ENCODE measurements at regions not wholly inside any gene's neighbourhood (a gene's known extent, or its start where the extent isn't known, plus 50 kb on each side); places are given as distances from the start of the nearest gene placed in this dataset.

DNA sequence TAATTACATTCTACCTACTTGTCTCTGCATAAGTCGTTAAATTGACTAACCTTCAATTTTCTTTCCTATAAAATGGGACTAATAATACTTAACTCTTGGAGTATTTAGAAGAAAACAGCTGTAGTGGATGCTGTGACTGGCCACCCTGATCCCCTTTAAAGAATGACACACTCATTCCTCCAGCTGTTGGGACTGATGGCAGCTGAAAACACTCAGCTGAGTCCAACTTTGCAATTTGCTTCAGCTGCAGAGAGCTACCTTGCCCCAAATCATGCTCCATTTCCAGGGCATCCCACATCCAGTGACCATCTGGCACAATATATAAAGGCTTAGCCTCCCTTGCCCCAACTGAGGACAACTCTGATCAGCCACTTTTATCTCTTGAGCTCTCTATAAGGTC, 89.1 kb downstream of the MID1IP1 start:
- no peak for DNase-seq

DNA sequence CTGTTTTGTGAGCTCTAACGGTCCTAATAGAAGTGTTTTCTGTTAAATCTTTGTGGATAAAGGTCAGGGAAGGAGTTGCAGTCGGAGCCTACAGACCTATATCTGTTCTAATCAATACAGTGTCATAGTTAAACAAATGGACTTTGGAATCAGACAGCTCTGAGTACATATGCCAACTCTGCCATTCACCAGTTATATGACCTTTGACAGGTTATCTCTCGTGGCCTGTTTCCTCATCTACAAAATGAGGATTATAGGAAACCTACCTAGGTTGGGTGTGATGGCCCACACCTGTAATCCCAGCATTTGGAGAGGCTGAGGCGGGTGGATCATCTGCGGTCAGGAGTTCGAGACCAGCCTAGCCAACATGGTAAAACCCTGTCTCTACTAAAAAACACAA, 89.7 kb downstream of the MID1IP1 start:
- DNase-seq: no peak

- DNase-seq: no peak
These were observed 90.6 kb downstream of the MID1IP1 start for GRCh38 chrX:38891641-38892413.

DNA sequence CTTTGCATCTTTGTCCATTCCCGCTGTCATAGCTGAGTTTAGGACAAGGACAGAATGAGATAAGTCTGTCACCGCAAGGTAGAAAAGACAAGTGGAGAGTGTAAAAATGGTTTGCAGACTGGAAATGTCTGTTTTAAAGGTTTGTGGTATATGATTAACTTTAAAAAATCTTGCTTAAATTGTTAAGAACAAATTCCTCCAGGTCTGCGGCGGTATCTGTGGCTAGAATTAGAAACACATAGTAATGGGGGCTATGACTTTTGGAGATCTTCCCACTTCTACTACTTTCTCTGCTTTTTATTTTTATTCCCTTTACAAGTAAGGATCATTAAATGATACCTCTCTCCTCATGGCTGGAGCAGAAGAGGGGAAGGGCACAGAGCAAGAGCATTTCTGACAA, 92.2 kb downstream of the MID1IP1 start:
- DNase-seq: no peak

DNA sequence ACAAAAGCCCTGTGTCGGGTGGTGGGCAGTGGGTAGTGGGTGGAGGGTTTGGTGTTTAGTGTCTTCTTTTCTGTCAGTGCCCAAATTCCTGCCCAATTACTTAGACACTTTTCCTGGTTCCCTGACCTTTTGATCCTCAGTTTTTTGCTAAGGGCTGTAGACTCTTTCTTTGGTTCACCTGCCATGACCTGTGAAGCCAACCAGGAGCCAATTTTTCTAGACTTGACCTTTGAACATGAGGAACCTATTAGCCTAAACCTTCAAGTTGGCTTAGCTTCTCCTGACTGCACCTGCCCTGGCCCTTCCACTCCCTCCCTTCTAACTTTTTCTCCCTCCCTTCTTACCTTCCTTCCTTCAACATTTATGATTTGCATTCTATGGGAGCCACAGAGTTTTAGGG, 94.5 kb downstream of the MID1IP1 start:
- no peak for DNase-seq

DNA sequence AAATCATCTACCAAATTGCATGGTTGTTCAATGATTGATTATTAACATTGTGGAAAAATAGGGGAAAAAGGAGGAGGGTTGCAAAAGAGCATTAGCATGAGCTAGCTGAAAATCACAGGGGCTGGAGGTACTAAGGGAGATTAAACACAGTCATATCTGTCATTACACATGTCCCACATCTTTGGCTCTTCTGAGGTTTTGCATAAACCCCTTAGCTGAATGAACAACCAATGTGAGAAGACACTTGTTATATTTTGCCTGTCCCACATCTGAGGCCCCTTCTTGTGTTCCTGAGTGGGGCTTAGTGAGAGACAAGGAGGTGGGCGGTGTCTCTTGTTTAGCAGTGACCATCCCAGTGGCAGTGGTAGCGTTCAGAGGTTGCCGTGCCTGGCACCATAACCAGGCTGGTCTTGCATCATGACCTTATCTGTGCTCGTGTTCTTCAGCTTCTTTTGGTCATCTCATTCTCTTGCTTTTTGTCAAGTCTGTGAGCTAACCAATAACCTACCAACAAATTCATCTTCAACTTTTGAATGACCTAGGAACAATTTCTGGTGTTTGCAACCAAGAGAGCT, 95.6 kb downstream of the MID1IP1 start:
- DNase-seq: no peak

GRCh38 chrX:38898261-38898660, 97.0 kb downstream of the MID1IP1 start:
- no peak for DNase-seq

DNA sequence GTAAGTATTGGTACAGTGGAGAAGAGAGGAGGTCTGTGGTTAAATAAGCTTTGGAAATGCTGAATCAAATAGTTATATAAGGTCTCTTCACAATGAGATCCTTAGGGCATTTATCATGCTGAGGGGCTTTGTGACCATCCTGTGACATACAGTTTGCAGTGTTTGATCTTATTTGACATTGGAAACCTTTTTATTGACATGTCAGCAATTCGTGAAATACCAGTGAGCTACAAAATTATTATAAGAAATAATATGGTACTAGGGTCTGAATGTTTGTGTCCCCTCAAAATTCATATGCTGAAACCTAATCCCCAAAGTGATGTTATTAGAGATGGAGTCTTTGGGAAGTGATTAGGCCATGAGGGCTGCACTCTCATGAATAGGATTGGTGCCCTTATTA, 98.4 kb downstream of the MID1IP1 start:
- DNase-seq: no peak

GRCh38 chrX:38900719-38901118, 99.5 kb downstream of the MID1IP1 start:
- DNase-seq: no peak

- DNase-seq: no peak
These were observed 101.8 kb downstream of the MID1IP1 start for GRCh38 chrX:38902972-38903492.

DNA sequence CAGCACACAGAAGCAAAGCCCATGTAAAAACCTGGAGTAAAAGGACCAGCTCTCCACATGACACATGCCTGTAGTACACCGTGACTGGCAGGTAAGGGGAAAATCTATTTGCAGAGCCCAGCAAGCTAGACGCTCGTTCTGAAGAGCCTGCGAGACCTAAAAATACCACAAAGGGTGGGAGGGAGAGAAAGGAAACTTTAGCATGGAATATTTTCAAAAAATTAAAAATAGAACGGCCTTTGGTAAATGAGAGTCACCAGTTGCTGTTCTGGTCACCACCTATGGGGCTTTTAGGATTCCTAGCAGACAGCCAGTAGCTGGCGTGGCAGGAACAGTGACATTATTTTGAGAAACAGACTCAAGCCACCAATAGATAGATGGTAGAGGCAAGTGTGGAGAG, 115.5 kb downstream of the MID1IP1 start:
- no peak for DNase-seq

DNA sequence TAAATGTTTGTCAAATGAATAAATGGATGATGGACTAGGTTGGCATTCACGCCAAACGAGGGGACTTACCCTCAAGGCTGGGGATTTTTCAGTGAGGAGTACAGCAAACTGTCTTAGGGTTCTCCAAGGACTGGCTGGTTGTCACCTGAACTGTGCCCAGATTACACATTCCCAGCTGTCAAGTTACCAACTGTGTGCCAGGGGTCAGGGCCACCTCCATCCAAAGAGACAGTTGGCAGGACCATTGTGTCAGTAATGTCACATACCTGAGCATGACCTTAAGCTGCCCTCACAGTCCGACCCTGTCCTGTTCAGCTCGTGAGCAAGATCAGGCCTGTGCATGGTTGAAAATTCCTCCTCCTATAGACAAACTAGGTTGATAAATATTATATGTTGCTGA, 116.7 kb downstream of the MID1IP1 start:
- no peak for DNase-seq

DNA sequence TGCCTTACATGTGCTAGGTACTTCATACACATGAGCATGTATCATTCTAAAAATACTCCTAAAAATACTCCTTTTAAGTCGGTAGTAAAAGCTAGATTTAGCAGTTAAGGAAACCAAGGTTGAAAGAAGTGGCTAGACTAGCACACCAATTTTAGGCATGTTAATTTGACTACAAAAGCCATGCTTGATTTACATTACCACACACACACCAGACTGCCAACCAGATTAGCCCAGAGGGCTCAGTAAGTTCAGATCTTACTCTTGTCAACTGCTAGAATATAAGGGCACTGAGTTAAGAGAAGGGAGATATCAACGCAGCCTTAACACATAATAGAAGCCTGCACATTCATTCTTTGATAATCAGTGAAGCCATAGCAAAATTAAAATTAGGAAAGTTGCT, 117.9 kb downstream of the MID1IP1 start:
- DNase-seq: no peak

DNA sequence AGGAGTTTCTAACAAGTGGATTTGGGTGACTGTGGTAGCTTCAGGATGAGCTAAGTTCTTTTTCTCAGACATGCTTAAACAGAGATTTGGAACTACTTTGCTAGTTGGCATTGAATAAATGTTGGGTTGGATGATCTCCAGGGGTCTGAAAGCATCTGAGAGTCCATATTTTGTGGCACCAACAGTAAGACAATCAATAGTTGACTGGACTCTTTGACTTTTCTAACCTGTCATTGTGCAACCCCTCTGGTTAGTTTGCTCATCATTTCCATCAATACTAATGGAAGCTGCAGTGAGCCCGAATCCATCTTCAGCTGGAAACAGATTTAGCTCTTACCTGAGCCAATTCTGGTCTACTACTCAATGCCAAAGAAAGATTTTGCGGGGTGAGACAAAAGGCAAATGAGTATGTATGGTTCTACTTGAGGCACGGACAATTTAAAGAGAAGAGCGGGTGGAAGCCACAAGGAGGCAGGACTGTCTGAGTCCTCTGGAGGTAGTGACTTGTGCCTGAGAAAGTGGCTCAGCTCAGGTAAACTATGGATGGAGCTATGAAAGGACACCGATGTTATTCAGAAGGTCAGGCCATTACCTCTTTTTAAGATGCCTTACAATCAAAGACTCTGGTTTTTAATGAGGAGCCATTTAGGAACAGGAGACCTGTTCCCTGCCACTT, 118.7 kb downstream of the MID1IP1 start:
- DNase-seq: no peak

- DNase-seq: no peak
These were observed 122.3 kb downstream of the MID1IP1 start for GRCh38 chrX:38923451-38923969.

GRCh38 chrX:38927592-38927991, 126.3 kb downstream of the MID1IP1 start:
- no peak for DNase-seq

GRCh38 chrX:38929966-38930421, 128.7 kb downstream of the MID1IP1 start:
- DNase-seq: no peak

- DNase-seq: no peak
These were observed 129.2 kb downstream of the MID1IP1 start for GRCh38 chrX:38930474-38930873.

- no peak for DNase-seq
These were observed 134.3 kb downstream of the MID1IP1 start for GRCh38 chrX:38935561-38935960.

DNA sequence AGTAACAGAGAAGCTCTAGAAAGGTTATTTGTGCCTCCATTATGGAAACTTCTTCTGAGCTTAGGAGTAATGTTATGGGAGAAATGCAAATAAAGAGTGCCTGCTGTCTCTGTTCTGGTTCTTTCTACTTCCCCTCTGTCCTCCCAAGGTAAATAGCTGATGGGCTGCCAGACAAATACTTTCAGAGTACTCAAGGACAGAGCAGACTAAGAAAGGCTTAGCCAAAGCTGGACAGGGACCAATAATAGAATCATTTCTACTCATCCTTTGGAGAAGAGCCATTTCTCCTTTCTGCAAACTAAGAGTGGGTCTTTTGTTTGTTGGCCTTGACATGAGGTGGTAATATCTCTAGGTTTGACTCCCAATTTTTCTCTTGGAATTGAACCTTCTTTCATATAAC, 136.1 kb downstream of the MID1IP1 start:
- no peak for DNase-seq

- no peak for DNase-seq
These were observed 136.7 kb downstream of the MID1IP1 start for GRCh38 chrX:38937926-38938325.

GRCh38 chrX:38939067-38939466, 137.8 kb downstream of the MID1IP1 start:
- DNase-seq: no peak

- no peak for DNase-seq
These were observed 139.3 kb downstream of the MID1IP1 start for GRCh38 chrX:38940547-38940946.

DNA sequence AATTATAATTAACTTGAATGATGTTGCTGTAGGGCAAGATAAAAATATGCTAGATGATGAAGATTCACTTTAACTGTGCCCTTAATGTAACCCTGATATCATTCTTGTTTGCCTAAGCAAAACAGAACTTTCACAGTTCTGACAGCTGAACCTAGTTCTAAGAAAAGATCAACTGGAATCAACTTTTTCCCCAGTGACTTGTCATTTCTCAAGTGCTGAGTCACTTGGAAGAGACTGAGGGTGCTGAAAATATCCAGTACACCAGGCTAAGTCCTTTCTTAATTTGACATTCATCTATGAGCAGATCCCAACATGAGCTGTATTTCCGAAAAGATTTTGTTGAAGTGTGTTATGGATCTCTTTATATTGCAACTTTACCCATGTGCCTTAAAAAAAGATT, 140.4 kb downstream of the MID1IP1 start:
- DNase-seq: no peak
